Endothelial cell of umbilical vein (primary cell): ENCODE measurements at regions not wholly inside any gene's neighbourhood (a gene's known extent, or its start where the extent isn't known, plus 50 kb on each side); places are given as distances from the start of the nearest gene placed in this dataset.

Source experiments
- BruUV-seq: library from RNA; stranded (reverse); fragments of 400-500 nt; replicated peaks from 2 replicates; lab custom pipeline; 2021; lab: Mats Ljungman, UMichigan
- CTCF ChIA-PET: fragments of 300-600, 350-600 bp; sonication (Branson Sonifier 250); formaldehyde crosslinking; loops from one replicate; lab custom pipeline; 2021; ENCODE audit warnings: antibody characterized with exemption, inconsistent platforms; lab: Charles Lee
- POLR2A ChIA-PET: fragments of 300-600, 350-600 bp; sonication (Branson Sonifier 250); formaldehyde crosslinking; loops from one replicate; lab custom pipeline; 2021; ENCODE audit warnings: antibody characterized with exemption, inconsistent platforms; lab: Charles Lee
- DNase-seq: peaks from one replicate; pipeline ENCODE4 v3.0.0-alpha.2; 2011; ENCODE audit warnings: low read depth, low spot score
- FAIRE-seq: peaks from 2 replicates; lab custom pipeline; 2011; peaks lifted over from hg19 to GRCh38; lab: Jason Lieb, UNC
- H2AFZ ChIP-seq: 2 replicates; pipeline ENCODE4 v1.6.0; 2012; ENCODE audit warnings: low read depth, low read length, control low read depth, inconsistent platforms
- H3K27ac ChIP-seq: 2 replicates; pipeline ENCODE4 v1.5.1; 2011; ENCODE audit warnings: low read depth, mild to moderate bottlenecking, control low read depth, low read length, moderate library complexity; ENCODE audit not compliant: insufficient read depth
- H3K27me3 ChIP-seq, 2 experiments: 2 replicates each; pipeline versions ENCODE4 v1.6.0 to v1.6.1; 2011; ENCODE audit warnings: low read length in 2 of 2, mixed read lengths in 1 of 2; ENCODE audit not compliant: control insufficient read depth in 2 of 2, insufficient read depth in 2 of 2
- H3K36me3 ChIP-seq, 2 experiments: 2 replicates in 1 of 2; 3 replicates in 1 of 2; pipeline ENCODE4 v1.5.1; 2011; ENCODE audit warnings: low read length in 2 of 2, mild to moderate bottlenecking in 1 of 2, moderate library complexity in 1 of 2; ENCODE audit not compliant: control insufficient read depth in 2 of 2, insufficient read depth in 2 of 2; ENCODE audit errors: extremely low read depth in 1 of 2
- H3K4me1 ChIP-seq: 3 replicates; pipeline ENCODE4 v1.5.1; 2011; ENCODE audit warnings: mild to moderate bottlenecking, low read length; ENCODE audit not compliant: control insufficient read depth, insufficient read depth; ENCODE audit errors: extremely low read depth
- H3K4me2 ChIP-seq: 2 replicates; pipeline ENCODE4 v1.6.1; 2011; ENCODE audit warnings: low read length, control low read depth, mixed read lengths; ENCODE audit not compliant: insufficient read depth
- H3K4me3 ChIP-seq, 3 experiments: fragments of 200-600 bp in 1 of 3; sonication (generic), shearing (Covaris generic) in 1 of 3; replicated peaks in 1 of 3; 2 replicates each; pipeline ENCODE4 v1.5.1; 2011 to 2016; ENCODE audit warnings: control low read depth in 3 of 3, low read length in 3 of 3, mild to moderate bottlenecking in 2 of 3, inconsistent platforms in 1 of 3, low read depth in 1 of 3, moderate library complexity in 1 of 3; ENCODE audit not compliant: insufficient read depth in 1 of 3
- H3K79me2 ChIP-seq: 2 replicates; pipeline ENCODE4 v1.6.0; 2012; ENCODE audit warnings: low read length, inconsistent platforms; ENCODE audit not compliant: control insufficient read depth, insufficient read depth
- H3K9ac ChIP-seq: replicated peaks from 2 replicates; pipeline ENCODE3; 2011; ENCODE audit warnings: low read length, control low read depth; ENCODE audit not compliant: insufficient read depth; ENCODE audit errors: extremely low read depth
- H3K9me1 ChIP-seq: replicated peaks from 3 replicates; pipeline ENCODE4 v1.6.0; 2011; ENCODE audit warnings: mild to moderate bottlenecking, low read length; ENCODE audit not compliant: control insufficient read depth, insufficient read depth; ENCODE audit errors: extremely low read depth
- H3K9me3 ChIP-seq: replicated peaks from 2 replicates; pipeline ENCODE4 v1.5.1; 2012; ENCODE audit warnings: low read length, inconsistent platforms; ENCODE audit not compliant: control insufficient read depth, insufficient read depth
- H4K20me1 ChIP-seq: replicated peaks from 2 replicates; pipeline ENCODE3; 2011; ENCODE audit warnings: mild to moderate bottlenecking, low read length; ENCODE audit not compliant: control insufficient read depth, insufficient read depth; ENCODE audit errors: extremely low read depth
- CTCF ChIP-seq, 2 donors: IDR thresholded peaks; 1 replicate in 1 of 2; 2 replicates in 1 of 2; pipeline ENCODE4 v1.5.1; 2011; ENCODE audit warnings: low read length in 2 of 2, mild to moderate bottlenecking in 2 of 2, moderate library complexity in 2 of 2, control low read depth in 1 of 2, inconsistent platforms in 1 of 2, low read depth in 1 of 2; ENCODE audit not compliant: insufficient read depth in 1 of 2; ENCODE audit errors: extremely low read depth in 1 of 2
- EZH2 ChIP-seq: IDR thresholded peaks from 2 replicates; pipeline ENCODE4 v1.6.1; 2012; ENCODE audit warnings: borderline replicate concordance, low read depth, mild to moderate bottlenecking, moderate library complexity, low read length, inconsistent platforms; ENCODE audit not compliant: severe bottlenecking
- FOS ChIP-seq: IDR thresholded peaks from 2 replicates; pipeline ENCODE4 v1.6.1; 2011; ENCODE audit warnings: mild to moderate bottlenecking, low read length, moderate library complexity, borderline replicate concordance; ENCODE audit not compliant: insufficient read depth
- GATA2 ChIP-seq: IDR thresholded peaks from 2 replicates; pipeline ENCODE4 v1.7.0; 2011; ENCODE audit warnings: low read depth, mild to moderate bottlenecking, moderate library complexity, mixed read lengths, low read length; ENCODE audit not compliant: insufficient read length, insufficient read depth
- JUN ChIP-seq: IDR thresholded peaks from 2 replicates; pipeline ENCODE4 v1.6.1; 2011; ENCODE audit warnings: borderline replicate concordance, low read depth; ENCODE audit not compliant: insufficient read length, insufficient read depth
- MAX ChIP-seq: IDR thresholded peaks from 2 replicates; pipeline ENCODE4 v1.6.1; 2011; ENCODE audit not compliant: insufficient read depth, insufficient read length
- MYC ChIP-seq: IDR thresholded peaks from one replicate; pipeline ENCODE4 v1.6.1; 2011; ENCODE audit warnings: mild to moderate bottlenecking, low read depth, low read length
- POLR2A ChIP-seq: IDR thresholded peaks from 2 replicates; pipeline ENCODE4 v1.6.1; 2012; ENCODE audit warnings: low read depth, mild to moderate bottlenecking, control low read depth, low read length
- POLR2AphosphoS5 ChIP-seq: IDR thresholded peaks from 2 replicates; pipeline ENCODE4 v1.6.1; 2012; ENCODE audit warnings: low read depth, mild to moderate bottlenecking, control low read depth, low read length, moderate library complexity; ENCODE audit not compliant: insufficient read depth
- dilution Hi-C: fragments of 300-500 bp; cut with MboI; formaldehyde crosslinking; loops from one replicate; pipeline ENCODE4 v1.15.0; 2019; ENCODE audit warnings: low sequenced_read_pairs; ENCODE audit not compliant: extremely low pct_ligation_motif_present
- intact Hi-C: fragments of 100-400 bp; cut with micrococcal nuclease; formaldehyde crosslinking; loops from one replicate; pipeline ENCODE4 v1.10.0; 2022

GRCh38 chr11:47916361-47916841 lies 64.0 kb upstream of the PTPRJ start:
- ChIA-PET CTCF (interaction anchor here (1.3 kb wide), 2 partner anchors 18 to 193 kb away, joined by 3 to 7 read pairs; no protein-coding TSS in a partner anchor), POLR2A (no interaction called here)
- Histone ChIP-seq H3K9ac (no peak overlapping the region), H3K4me1 (peaks cover 39% of the 10 kb centered on the region), H3K4me2 (no peak overlapping the region), H2AFZ (peak overlapping the region; percentile 65), H4K20me1 (no peaks in the 10 kb centered on the region), H3K27ac (peak overlapping the region; percentile 15), H3K9me1 (no peaks in the 10 kb centered on the region), H3K79me2 (no peaks in the 10 kb centered on the region), H3K36me3 (no peaks in the 10 kb centered on the region), H3K4me3 (no peak overlapping the region), H3K9me3 (no peaks in the 10 kb centered on the region), H3K27me3 (no peaks in the 10 kb centered on the region)
- TF ChIP-seq GATA2, result peak; percentile 84
- no peak for TF ChIP-seq CTCF (IDR thresholded peaks at IDR 0.05; ENCODE audit: extremely low read depth in 1 of 2, insufficient read depth in 1 of 2, low read depth in 1 of 2, low read length in 2 of 2)
- FAIRE-seq (peak; percentile 68), DNase-seq (peak; percentile 85)
- no TSS peak for BruUV-seq
- intact Hi-C loops (loop anchor here (5.0 kb wide), 2 partner anchors 59 to 149 kb away; partner anchors contain the start of gene FNBP4), dilution Hi-C loops (no loop called here)

GRCh38 chr11:47915783-47916182 lies 64.6 kb upstream of the PTPRJ start:
- H3K9me1 ChIP-seq, result no peaks in the 10 kb centered on the region
- dilution Hi-C loops, result no loop called here
- ChIA-PET CTCF (interaction anchor here (1.3 kb wide), 2 partner anchors 18 to 193 kb away, joined by 3 to 7 read pairs; no protein-coding TSS in a partner anchor), POLR2A (no interaction called here)
- FAIRE-seq, result no peak
- no peak for DNase-seq
- intact Hi-C loops, result loop anchor here (5.0 kb wide), 2 partner anchors 58 to 148 kb away; partner anchors contain the start of gene FNBP4
- H2AFZ ChIP-seq, result peak overlapping the region; percentile 34
- no peaks in the 10 kb centered on the region for H3K27me3 ChIP-seq
- no peak for TF ChIP-seq EZH2
- no peak for TF ChIP-seq FOS
- TF ChIP-seq MYC, result no peak
- TF ChIP-seq POLR2A, result no peak
- TF ChIP-seq JUN, result no peak
- no peak for TF ChIP-seq POLR2AphosphoS5
- TF ChIP-seq MAX, result no peak
- no peak for TF ChIP-seq CTCF (IDR thresholded peaks at IDR 0.05; ENCODE audit: extremely low read depth in 1 of 2, insufficient read depth in 1 of 2, low read depth in 1 of 2, low read length in 2 of 2)
- no peak for TF ChIP-seq GATA2
- H4K20me1 ChIP-seq, result no peaks in the 10 kb centered on the region
- H3K9me3 ChIP-seq, result no peaks in the 10 kb centered on the region
- peak overlapping the region; percentile 15 for H3K27ac ChIP-seq
- no peak overlapping the region for H3K4me3 ChIP-seq
- H3K4me1 ChIP-seq, result peaks cover 39% of the 10 kb centered on the region
- no peaks in the 10 kb centered on the region for H3K79me2 ChIP-seq
- H3K9ac ChIP-seq, result no peak overlapping the region
- H3K36me3 ChIP-seq, result no peaks in the 10 kb centered on the region
- H3K4me2 ChIP-seq, result no peak overlapping the region
- BruUV-seq, result no TSS peak
